ENCODE measurements at regions not wholly inside any gene's neighbourhood (a gene's known extent, or its start where the extent isn't known, plus 50 kb on each side); places are given as distances from the start of the nearest gene placed in this dataset.
A peak's percentile ranks its signal among the peaks of the same experiment; 100 is the strongest.

- no peak overlapping the region for H3K9ac ChIP-seq (ENCODE audit: insufficient read depth in 1 of 2, low read depth in 2 of 2, low read length in 2 of 2)
- H3K79me2 ChIP-seq (ENCODE audit: control insufficient read depth, insufficient read depth, low read length) = no peaks in the 10 kb centered on the region
- H4K20me1 ChIP-seq (replicated peaks; ENCODE audit: control insufficient read depth, insufficient read depth, low read length) = no peaks in the 10 kb centered on the region
- no peaks in the 10 kb centered on the region for H3K9me1 ChIP-seq (ENCODE audit: control insufficient read depth, insufficient read depth, low read length)
- intact Hi-C loops (cut with micrococcal nuclease) = loop anchor here (5.0 kb wide), 1 partner anchor 213 kb away; no protein-coding TSS in a partner anchor
- 35% methylated on average over 15 of the region's 16 CpGs for whole genome bisulfite sequencing (ENCODE audit: insufficient coverage, low coverage, missing lambda C conversion rate)
- H3K4me2 ChIP-seq (ENCODE audit: insufficient read depth, low read length) = no peak overlapping the region
- no peak overlapping the region for H3K27ac ChIP-seq (ENCODE audit: extremely low read depth, low read depth, low read length)
- in situ Hi-C loops (cut with MboI) = no loop called here
- CTCF ChIA-PET (ENCODE audit: low intra/inter-chr PET ratio) = interaction anchor here (0.6 kb wide), 1 partner anchor 1242 kb away, joined by 3 read pairs; no protein-coding TSS in a partner anchor
- TF ChIP-seq HMG20B (CRISPR knock-in tag; IDR thresholded peaks at IDR 0.05) (no peak), GATAD2B (IDR thresholded peaks at IDR 0.05; ENCODE audit: borderline replicate concordance) (no peak), MAZ (CRISPR knock-in tag; conservative IDR thresholded peaks at IDR 0.05 in 1 of 2, IDR thresholded peaks at IDR 0.05 in 1 of 2) (no peak), ZKSCAN1 (IDR thresholded peaks at IDR 0.05; ENCODE audit: low read depth, low read length) (no peak), BRD9 (IDR thresholded peaks at IDR 0.05; ENCODE audit: low read depth, partially characterized antibody) (no peak), E2F3 (CRISPR knock-in tag; IDR thresholded peaks at IDR 0.05) (no peak)
- TF ChIP-seq, protein P1, sequence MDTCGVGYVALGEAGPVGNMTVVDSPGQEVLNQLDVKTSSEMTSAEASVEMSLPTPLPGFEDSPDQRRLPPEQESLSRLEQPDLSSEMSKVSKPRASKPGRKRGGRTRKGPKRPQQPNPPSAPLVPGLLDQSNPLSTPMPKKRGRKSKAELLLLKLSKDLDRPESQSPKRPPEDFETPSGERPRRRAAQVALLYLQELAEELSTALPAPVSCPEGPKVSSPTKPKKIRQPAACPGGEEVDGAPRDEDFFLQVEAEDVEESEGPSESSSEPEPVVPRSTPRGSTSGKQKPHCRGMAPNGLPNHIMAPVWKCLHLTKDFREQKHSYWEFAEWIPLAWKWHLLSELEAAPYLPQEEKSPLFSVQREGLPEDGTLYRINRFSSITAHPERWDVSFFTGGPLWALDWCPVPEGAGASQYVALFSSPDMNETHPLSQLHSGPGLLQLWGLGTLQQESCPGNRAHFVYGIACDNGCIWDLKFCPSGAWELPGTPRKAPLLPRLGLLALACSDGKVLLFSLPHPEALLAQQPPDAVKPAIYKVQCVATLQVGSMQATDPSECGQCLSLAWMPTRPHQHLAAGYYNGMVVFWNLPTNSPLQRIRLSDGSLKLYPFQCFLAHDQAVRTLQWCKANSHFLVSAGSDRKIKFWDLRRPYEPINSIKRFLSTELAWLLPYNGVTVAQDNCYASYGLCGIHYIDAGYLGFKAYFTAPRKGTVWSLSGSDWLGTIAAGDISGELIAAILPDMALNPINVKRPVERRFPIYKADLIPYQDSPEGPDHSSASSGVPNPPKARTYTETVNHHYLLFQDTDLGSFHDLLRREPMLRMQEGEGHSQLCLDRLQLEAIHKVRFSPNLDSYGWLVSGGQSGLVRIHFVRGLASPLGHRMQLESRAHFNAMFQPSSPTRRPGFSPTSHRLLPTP (IDR thresholded peaks at IDR 0.05; ENCODE audit: borderline replicate concordance, extremely low read depth, insufficient read length) = no peak
- POLR2A ChIA-PET = interaction anchor here (0.6 kb wide), 1 partner anchor 140 kb away, joined by 3 read pairs; no protein-coding TSS in a partner anchor
- no TSS peak for BruUV-seq (replicated peaks)
- peaks cover 2 to 16% of the 10 kb centered on the region in 2 experiments; a peak in 3 of 5 replicates for H3K4me1 ChIP-seq (replicated peaks in 1 of 2; ENCODE audit: control insufficient read depth in 2 of 2, insufficient read depth in 2 of 2, low read length in 2 of 2)
- no peak overlapping the region for H2AFZ ChIP-seq (ENCODE audit: low read depth, low read length)
- no peak overlapping the region for H3K4me3 ChIP-seq
- ATAC-seq (0 out of 3 replicates have a peak, but pooled peaks have one; percentile 28), DNase-seq (ENCODE audit: extremely low read depth in 1 of 4, low spot score in 3 of 4) (no peak), FAIRE-seq (no peak)
- peaks cover 0 to 12% of the 10 kb centered on the region in 2 experiments; a peak in 3 of 5 replicates for H3K27me3 ChIP-seq (ENCODE audit: control insufficient read depth in 2 of 2, insufficient read depth in 2 of 2, low read length in 2 of 2)
- no peaks in the 10 kb centered on the region for H3K9me3 ChIP-seq (replicated peaks; ENCODE audit: control insufficient read depth, insufficient read depth, low read depth, low read length)
- H3K36me3 ChIP-seq (ENCODE audit: control insufficient read depth, insufficient read depth, low read length) = no peaks in the 10 kb centered on the region
Measured at GRCh38 chr2:10223932-10224720, 78.6 kb upstream of the HPCAL1 start.

Data from K562 (cell line).